Endothelial cell of umbilical vein (primary cell): ENCODE measurements at regions not wholly inside any gene's neighbourhood (a gene's known extent, or its start where the extent isn't known, plus 50 kb on each side); places are given as distances from the start of the nearest gene placed in this dataset.
"Not testable (repeated sequence)": the region's sequence is repeated elsewhere in the genome, so short reads cannot be mapped to it uniquely, and the experiment has no call there.

Source experiments
- POLR2A ChIP-seq: IDR thresholded peaks from 2 replicates; pipeline ENCODE4 v1.6.1; 2012; ENCODE audit warnings: low read depth, mild to moderate bottlenecking, control low read depth, low read length
- POLR2AphosphoS5 ChIP-seq: IDR thresholded peaks from 2 replicates; pipeline ENCODE4 v1.6.1; 2012; ENCODE audit warnings: low read depth, mild to moderate bottlenecking, control low read depth, low read length, moderate library complexity; ENCODE audit not compliant: insufficient read depth

DNA sequence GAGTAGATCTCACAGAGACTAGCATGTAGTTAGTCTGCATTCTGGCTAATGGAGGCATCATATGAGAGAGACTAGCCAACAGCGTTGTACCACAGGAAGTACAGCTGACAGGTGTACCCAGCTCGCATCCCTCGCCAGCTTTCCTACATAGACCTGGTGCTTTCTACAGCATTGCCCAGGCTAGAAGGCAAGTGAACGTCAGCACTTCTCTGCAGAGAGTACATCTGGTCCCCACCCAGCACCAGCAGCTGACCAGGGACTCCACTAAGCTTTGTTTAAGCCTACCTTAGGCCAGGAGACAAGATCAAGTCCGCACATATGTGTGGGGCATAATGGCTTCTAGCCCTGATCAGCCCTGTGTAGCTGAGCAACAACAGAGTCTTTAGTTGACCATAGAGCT lies 1692.9 kb downstream of the SPATA31A7 start:
- TF ChIP-seq POLR2AphosphoS5, POLR2A: not testable (repeated sequence)
